Uterus (tissue), 3 donors: ENCODE measurements at regions not wholly inside any gene's neighbourhood (a gene's known extent, or its start where the extent isn't known, plus 50 kb on each side); places are given as distances from the start of the nearest gene placed in this dataset.
"Not testable (repeated sequence)": the region's sequence is repeated elsewhere in the genome, so short reads cannot be mapped to it uniquely, and the experiment has no call there.

Experiments
- DNase-seq, 2 donors: peaks; one replicate each; pipeline ENCODE4 v3.0.0-alpha.2; 2019 to 2020
- H3K27ac ChIP-seq, 2 donors: fragments of 200-600 bp; sonication (generic); 1 replicate in 1 of 2; 2 replicates in 1 of 2; pipeline ENCODE4 v1.5.1; 2016 to 2018
- H3K27me3 ChIP-seq, 2 donors: fragments of 200-600 bp; sonication (generic); one replicate each; pipeline ENCODE4 v1.5.1; 2018 to 2019; ENCODE audit warnings: control low read depth in 1 of 2
- H3K36me3 ChIP-seq, 2 donors: fragments of 200-600 bp; sonication (generic); one replicate each; pipeline ENCODE4 v1.5.1; 2019; ENCODE audit warnings: control low read depth in 1 of 2
- H3K4me1 ChIP-seq, 2 donors: fragments of 200-600 bp; sonication (generic); one replicate each; pipeline ENCODE4 v1.5.1; 2018 to 2019; ENCODE audit warnings: control low read depth in 1 of 2
- H3K4me3 ChIP-seq, 2 donors: fragments of 200-600 bp; sonication (generic); 1 replicate in 1 of 2; 2 replicates in 1 of 2; pipeline ENCODE4 v1.5.1; 2018 to 2019; ENCODE audit warnings: mild to moderate bottlenecking in 1 of 2
- H3K9me3 ChIP-seq, 2 donors: fragments of 200-600 bp; sonication (generic); one replicate each; pipeline ENCODE4 v1.5.1; 2019; ENCODE audit warnings: control low read depth in 1 of 2
- POLR2A ChIP-seq, 2 donors: fragments of 450-650 bp; IDR thresholded peaks; one replicate each; pipeline ENCODE4 v1.6.1; 2016; ENCODE audit warnings: antibody characterized with exemption in 2 of 2, mild to moderate bottlenecking in 1 of 2, moderate library complexity in 1 of 2
- intact Hi-C: fragments of 100-400 bp; cut with DNase I; formaldehyde crosslinking; loops from one replicate; pipeline ENCODE4 v1.15.1; 2023; ENCODE audit warnings: low total_unique reads
- TF ChIP-seq, protein P1 (sequence below), 4 experiments: fragments of 200-600 bp in 2 of 4; fragments of 450-650 bp in 2 of 4; sonication (generic) in 2 of 4; IDR thresholded peaks; one replicate each; pipeline ENCODE4 v1.5.1; 2016 to 2019; ENCODE audit warnings: antibody characterized with exemption in 4 of 4, mild to moderate bottlenecking in 2 of 4, moderate library complexity in 1 of 4
- donor health status: DM: yes; HTN: yes; CAD: no.

DNA sequence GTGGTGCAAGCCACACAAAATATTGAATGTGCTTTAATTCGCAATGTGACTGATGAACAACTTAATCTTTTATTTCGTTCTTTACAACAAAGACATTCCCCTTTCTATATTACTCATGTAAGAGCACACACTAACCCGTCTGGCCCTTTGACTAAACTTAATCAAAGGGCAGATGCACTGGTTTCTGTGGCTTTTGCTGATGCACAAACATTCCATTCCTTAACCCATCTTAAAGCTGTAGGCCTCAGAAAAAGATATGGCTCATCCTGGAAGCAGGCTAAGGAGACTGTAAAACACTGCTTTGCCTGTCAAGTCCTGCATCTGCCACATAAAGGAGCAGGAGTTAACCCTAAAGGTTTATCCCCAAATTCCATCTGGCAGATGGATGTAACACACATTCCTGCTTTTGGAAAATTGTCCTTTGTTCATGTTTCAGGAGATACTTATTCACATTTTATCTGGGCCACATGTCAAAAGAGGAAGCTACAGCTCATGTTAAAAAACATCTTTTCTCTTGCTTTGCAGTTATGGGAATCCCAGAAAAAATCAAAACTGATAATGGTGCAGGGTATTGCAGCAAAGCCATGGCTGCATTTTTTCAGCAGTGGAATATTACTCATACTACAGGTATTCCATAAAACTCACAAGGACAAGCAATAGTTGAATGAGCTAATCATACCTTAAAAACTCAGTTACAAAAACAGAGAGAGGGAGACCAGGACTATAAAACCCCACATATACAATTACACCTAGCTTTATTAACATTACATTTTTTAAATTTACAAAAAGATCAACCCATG, 137.2 kb downstream of the AHSP start:
- TF ChIP-seq POLR2A (IDR thresholded peaks at IDR 0.05): no peak
- TF ChIP-seq, protein P1, sequence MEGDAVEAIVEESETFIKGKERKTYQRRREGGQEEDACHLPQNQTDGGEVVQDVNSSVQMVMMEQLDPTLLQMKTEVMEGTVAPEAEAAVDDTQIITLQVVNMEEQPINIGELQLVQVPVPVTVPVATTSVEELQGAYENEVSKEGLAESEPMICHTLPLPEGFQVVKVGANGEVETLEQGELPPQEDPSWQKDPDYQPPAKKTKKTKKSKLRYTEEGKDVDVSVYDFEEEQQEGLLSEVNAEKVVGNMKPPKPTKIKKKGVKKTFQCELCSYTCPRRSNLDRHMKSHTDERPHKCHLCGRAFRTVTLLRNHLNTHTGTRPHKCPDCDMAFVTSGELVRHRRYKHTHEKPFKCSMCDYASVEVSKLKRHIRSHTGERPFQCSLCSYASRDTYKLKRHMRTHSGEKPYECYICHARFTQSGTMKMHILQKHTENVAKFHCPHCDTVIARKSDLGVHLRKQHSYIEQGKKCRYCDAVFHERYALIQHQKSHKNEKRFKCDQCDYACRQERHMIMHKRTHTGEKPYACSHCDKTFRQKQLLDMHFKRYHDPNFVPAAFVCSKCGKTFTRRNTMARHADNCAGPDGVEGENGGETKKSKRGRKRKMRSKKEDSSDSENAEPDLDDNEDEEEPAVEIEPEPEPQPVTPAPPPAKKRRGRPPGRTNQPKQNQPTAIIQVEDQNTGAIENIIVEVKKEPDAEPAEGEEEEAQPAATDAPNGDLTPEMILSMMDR (IDR thresholded peaks at IDR 0.05): no peak
- H3K36me3 ChIP-seq: no peaks in the 10 kb centered on the region
- H3K9me3 ChIP-seq: no peaks in the 10 kb centered on the region
- H3K4me3 ChIP-seq: no peak overlapping the region
- no peaks in the 10 kb centered on the region for H3K27me3 ChIP-seq
- H3K4me1 ChIP-seq: no peaks in the 10 kb centered on the region
- no peak for DNase-seq
- H3K27ac ChIP-seq: no peak overlapping the region
- intact Hi-C loops: no loop called here

DNA sequence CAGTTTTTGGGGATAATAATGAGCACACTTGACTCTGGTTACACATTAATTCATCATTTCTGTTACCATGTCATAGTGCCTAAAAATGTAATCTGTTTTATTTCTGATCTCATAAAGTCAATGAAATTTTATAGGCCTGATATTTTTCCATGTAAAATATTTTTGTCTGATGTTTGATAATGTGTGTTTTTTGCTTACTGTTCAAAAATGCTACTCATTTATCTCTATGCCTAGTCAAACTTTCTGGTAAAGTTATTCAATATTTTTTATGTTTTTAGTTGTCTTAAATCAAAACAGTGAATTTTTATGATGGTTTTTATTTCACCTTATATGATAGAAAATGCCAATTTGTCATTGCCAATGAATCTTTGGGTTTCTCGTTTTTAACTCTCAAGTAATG, 147.0 kb downstream of the AHSP start:
- Histone ChIP-seq H3K27me3 (no peaks in the 10 kb centered on the region), H3K27ac (no peak overlapping the region), H3K4me1 (no peaks in the 10 kb centered on the region), H3K36me3 (no peaks in the 10 kb centered on the region), H3K4me3 (no peak overlapping the region), H3K9me3 (no peaks in the 10 kb centered on the region)
- no peak for TF ChIP-seq POLR2A (IDR thresholded peaks at IDR 0.05)
- TF ChIP-seq, protein P1 (IDR thresholded peaks at IDR 0.05): no peak
- no peak for DNase-seq
- intact Hi-C loops: no loop called here

DNA sequence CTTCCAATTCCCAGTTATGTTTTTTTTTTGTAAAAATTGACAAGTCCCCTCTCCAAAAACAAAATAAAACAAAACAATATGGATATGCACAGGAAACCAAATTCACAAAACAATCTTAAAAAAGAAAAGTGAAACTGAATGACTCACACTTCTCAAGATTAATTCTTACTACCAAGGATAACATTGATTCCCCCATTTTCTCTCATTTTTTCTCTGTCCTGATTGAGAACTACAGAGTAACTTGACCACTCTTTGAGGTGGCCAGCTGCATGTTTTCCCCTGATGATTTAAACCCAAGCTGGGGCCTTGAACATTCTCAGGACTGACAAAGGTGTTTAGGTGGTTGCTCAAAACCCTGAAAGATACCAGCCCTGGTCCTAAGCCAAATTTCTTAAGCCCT, 149.0 kb downstream of the AHSP start:
- H3K36me3 ChIP-seq: no peaks in the 10 kb centered on the region
- no peak for DNase-seq
- H3K27ac ChIP-seq: no peak overlapping the region
- no peak overlapping the region for H3K4me3 ChIP-seq
- TF ChIP-seq POLR2A (IDR thresholded peaks at IDR 0.05): no peak
- TF ChIP-seq, protein P1 (IDR thresholded peaks at IDR 0.05): no peak
- no peaks in the 10 kb centered on the region for H3K27me3 ChIP-seq
- H3K9me3 ChIP-seq: no peaks in the 10 kb centered on the region
- no peaks in the 10 kb centered on the region for H3K4me1 ChIP-seq
- intact Hi-C loops: no loop called here

DNA sequence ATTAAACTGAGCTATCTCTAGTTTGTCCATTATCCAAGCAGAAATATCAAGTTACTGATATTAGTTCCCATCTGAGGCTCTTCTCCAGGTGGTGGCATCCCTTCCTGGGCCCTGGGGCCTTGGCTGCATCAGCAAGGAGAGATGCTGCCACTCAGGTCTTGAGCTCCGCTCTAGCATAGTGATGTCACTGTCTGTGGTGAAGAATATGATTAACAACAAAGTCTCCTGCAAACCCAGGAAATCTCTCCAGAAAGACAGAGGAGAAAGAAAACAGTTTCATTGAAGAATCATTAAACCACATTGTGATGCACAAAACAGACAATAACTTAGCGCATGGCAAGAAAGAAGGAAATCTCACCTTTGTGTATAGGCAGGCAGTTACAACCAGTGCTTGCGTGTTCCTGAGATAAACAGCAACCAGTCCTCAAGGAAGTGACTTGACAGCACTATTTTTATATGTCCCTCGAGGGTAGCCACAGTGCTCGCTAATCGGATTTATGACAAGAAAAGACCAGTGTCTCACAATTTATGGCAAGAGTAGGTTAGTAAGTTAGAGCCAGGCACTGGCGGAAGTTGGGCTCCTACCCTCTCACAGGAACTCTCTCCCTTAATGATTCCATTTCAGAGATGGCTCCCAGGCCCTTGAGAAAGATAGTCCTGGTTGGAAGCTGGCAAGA, 151.1 kb downstream of the AHSP start:
- Histone ChIP-seq H3K4me1 (no peaks in the 10 kb centered on the region), H3K36me3 (no peaks in the 10 kb centered on the region), H3K27me3 (no peaks in the 10 kb centered on the region), H3K27ac (no peak overlapping the region), H3K9me3 (no peaks in the 10 kb centered on the region), H3K4me3 (no peak overlapping the region)
- TF ChIP-seq, protein P1 (IDR thresholded peaks at IDR 0.05): no peak
- TF ChIP-seq POLR2A (IDR thresholded peaks at IDR 0.05): no peak
- no peak for DNase-seq
- intact Hi-C loops: no loop called here

DNA sequence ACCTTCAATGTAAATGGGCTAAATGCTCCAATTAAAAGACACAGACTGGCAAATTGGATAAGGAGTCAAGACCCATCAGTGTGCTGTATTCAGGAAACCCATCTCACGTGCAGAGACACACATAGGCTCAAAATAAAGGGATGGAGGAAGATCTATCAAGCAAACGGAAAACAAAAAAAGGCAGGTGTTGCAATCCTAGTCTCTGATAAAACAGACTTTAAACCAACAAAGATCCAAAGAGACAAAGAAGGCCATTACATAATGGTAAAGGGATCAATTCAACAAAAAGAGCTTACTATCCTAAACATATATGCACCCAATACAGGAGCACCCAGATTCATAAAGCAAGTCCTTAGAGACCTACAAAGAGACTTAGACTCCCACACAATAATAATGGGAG, 161.6 kb downstream of the AHSP start:
- DNase-seq, H3K27me3 ChIP-seq, H3K4me1 ChIP-seq, intact Hi-C loops, H3K9me3 ChIP-seq, H3K36me3 ChIP-seq, H3K27ac ChIP-seq, H3K4me3 ChIP-seq: not testable (repeated sequence)

DNA sequence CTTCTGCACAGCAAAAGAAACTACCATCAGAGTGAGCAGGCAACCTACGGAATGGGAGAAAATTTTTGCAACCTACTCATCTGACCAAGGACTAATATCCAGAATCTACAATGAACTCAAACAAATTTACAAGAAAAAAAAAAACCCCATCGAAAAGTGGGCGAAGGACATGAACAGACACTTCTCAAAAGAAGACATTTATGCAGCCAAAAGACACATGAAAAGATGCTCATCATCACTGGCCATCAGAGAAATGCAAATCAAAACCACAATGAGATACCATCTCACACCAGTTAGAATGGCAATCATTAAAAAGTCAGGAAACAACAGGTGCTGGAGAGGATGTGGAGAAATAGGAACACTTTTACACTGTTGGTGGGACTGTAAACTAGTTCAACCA, 164.6 kb downstream of the AHSP start:
- H3K27me3 ChIP-seq, H3K27ac ChIP-seq, H3K9me3 ChIP-seq, DNase-seq, H3K4me1 ChIP-seq, H3K4me3 ChIP-seq, intact Hi-C loops, H3K36me3 ChIP-seq: not testable (repeated sequence)
